ENCODE measurements at regions not wholly inside any gene's neighbourhood (a gene's known extent, or its start where the extent isn't known, plus 50 kb on each side); places are given as distances from the start of the nearest gene placed in this dataset.

DNA sequence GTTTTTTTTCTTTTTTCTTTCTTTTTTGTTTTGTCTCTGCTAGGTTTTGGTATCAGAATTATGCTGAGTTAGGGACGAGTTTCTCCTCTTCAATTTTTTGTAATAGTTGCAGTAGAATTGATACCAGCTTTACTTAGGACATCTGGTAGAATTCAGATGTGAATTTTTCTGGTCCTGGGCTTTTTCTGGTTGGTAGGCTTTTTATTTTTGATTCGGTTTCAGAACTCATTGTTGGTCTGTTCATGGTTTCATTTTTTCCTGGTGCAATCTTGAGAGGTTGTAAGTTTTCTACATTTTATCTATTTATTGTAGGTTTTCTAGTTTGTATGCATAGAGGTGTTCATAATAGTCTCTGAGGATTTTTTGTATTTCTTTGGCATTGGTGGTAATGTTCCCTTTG, 498.1 kb upstream of the CPEB2 start:
- no peak for DNase-seq

DNA sequence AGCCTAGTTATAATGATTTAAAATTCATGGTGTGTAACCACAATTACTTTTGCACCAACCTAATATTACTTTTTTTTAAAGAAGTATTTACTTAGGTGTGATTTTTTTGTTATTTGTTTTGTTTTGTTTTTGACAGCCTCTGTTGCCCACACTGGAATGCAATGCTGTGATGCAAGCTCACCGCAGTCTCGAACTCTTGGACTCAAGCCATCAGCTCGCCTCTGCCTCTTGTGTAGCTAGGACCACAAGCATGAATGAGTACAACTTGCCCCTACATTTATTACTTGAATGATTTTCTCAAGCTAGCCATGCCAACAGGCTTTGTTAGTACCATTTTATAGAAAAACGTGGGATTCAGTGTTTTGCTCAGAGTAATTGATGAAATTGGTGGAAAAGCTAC, 488.8 kb upstream of the CPEB2 start:
- DNase-seq: no peak

DNA sequence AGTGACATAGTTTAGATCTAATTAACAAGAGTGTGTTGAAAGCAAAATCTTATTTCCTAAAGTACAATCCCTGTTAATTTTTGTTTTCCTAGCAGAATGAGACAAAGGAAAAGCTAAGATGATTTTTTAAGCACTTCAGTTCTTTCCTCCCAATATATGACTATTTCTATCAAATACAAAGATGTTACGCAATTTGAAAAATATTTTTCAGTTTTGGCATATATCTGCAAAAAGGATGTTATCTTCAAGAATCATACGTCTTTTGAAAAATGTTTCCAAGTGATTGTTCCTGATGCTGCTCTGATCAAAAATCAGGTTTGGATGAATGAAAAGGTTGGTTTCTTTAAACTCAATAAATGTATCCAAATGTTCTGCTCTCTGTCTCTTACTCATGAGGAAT, 486.7 kb upstream of the CPEB2 start:
- no peak for DNase-seq

DNA sequence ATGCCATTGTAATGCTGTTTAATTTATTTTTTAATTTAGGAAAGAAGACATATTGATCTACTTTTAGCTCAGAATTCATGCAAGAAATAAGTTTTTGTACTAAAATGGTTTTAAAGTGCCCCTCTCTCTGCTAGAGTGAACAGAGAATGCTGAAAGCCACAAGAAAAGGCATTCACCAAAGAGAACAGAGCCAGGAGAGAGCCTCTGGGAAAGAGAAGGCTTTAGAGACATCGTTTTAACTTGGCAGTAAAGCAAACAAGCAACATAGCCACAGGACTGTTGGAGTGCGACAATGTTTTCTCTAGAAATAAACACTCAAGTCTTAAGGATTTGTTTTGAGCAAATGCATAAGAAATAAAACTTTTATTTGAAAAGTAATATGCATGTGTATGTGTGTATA, 484.1 kb upstream of the CPEB2 start:
- DNase-seq: no peak

DNA sequence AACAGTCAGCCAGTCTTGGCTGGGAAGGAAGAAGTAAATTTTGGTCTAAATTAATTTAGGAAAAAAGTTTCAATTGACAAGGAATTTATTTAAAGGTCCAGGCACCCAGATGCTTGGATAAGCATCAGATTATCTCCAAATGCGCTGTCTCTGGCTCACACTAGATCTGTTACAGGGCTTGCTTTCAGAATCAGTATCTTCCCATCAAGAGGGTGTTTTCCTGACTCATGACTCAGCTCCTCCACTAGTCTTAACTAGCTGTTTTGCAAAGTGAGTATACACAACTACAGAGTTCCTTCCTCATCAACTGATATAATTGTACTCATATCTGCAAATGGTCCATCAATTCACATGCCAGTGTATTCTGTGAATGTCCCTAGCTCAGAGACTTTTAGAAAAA, 482.1 kb upstream of the CPEB2 start:
- DNase-seq: no peak

DNA sequence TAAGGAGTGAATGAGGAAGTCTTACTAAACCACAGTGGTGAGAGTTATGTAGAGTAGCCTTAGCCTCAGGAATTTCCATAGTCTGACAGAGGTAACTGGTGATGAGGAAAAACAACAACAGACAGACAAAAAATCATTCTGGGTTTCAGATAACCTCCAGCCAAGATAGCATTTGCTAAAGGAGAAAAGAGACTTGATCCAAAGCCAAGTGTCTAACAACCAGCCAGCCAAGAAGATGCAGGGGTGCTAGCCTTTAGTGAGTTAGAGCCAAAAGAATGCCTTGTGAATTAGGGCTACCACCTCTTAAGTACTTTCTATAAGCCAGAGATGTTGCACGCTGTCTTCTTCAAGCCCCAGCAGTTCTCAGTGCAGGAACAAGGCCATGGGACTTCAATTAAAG, 478.0 kb upstream of the CPEB2 start:
- DNase-seq: no peak

DNA sequence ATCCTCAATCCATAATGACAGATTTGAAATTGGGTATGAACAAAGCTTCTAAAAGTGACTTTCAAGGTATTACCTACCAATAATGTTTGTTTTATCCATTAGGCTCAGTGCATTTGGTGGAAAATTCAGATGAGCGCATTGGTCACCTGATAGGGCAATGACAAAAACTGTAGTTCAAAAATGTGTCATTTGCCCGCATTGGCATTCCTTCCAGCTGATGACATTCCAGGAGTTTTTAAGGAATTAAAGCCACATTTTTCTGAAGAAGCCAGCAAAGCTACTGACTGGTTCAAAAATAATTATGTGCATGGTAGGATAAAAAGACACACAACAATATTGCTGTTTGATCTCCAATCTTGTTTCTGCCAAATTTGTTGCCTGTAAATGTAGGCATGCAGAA, 473.4 kb upstream of the CPEB2 start:
- no peak for DNase-seq

DNA sequence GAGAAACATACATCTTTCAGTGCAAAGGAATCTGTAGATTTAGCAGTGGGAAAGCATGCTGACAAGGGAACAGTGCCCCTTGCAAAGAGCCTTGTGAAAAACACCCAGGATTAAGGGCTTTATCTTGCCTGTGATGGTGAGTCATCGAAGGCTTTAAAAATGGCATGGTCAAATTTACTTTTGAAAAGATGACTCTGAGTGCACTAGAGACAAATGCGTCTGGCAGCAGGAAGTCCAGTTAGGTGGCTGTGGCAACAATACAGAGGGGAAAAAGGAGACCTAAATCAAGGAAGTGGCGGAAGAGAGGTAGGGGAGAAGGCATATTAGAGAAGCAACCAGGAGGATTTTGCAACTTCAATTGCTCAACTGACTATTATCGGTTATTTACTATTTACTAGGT, 472.6 kb upstream of the CPEB2 start:
- no peak for DNase-seq

DNA sequence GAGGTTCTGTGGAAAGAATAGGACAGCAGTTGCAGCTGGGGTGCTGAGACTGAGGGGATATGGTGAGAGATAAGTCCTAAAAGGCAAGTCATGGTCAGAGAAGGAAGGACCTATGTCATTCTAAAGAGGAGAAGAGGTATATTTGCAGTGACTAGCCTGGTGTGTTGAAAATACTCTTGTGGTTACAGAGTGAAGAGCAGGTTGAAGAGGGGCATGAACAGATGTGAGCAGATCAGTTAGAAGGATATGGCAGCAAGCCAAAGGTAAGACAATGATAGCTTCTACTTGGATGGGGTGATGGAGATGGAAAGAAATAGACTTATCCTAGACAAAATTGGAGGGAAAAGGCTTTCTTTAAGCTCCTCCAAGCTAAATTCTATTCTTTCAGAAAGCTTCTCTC, 469.8 kb upstream of the CPEB2 start:
- DNase-seq: no peak

DNA sequence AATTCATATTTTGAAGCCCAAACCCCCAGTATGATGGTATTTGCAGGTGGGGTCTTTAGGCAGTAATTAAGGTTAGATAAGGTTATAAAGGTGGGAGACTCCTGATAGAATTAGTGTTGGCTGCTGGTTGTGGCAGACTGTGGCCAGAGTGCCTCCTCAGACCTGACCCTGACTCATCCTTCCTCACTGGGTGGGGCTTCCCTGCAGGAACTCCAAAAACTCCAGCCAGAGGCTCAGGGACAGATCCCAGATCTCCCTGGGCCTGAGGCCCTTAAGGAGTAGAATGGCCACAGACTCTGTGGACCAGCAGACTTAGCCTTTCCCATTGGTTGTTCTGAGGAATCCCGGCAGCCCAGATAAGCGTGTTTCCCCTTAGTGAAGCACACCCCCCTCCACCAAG, 463.0 kb upstream of the CPEB2 start:
- DNase-seq: no peak

DNA sequence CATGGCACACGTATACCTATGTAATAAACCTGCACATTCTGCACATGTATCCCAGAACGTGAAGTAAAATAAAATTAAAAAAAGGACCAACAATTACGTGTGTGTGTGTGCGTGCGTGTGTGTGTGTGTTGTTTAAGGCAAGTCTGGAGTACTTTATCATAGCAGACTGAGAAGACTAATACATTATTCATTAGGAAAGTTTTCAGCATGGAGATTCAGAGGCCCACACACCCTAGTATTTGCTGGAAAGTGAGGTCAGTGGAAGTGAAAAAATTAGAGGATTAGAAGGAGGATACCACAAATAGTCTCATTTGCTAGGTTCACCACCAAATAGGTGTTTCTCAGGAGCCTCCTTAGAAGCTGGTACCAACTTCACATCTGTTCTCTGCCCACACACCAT, 457.1 kb upstream of the CPEB2 start:
- no peak for DNase-seq

DNA sequence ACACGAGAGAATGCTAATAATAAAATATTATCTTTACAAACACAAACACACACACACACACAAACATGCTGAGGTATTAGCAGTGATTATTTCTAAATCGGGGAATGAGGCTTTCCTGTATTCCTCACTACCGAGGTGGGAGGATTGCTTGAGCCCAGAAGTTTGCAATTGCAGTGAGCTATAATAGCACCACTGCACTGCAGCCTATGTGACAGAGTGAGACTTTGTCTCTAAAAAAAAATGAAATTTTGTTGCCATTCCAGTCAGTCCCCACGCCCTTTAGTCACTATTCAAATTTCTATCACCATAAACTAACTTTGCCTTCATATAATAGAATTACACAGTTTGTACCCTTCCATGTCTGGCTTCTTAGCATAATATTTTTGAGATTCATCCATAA, 456.5 kb upstream of the CPEB2 start:
- DNase-seq: no peak

DNA sequence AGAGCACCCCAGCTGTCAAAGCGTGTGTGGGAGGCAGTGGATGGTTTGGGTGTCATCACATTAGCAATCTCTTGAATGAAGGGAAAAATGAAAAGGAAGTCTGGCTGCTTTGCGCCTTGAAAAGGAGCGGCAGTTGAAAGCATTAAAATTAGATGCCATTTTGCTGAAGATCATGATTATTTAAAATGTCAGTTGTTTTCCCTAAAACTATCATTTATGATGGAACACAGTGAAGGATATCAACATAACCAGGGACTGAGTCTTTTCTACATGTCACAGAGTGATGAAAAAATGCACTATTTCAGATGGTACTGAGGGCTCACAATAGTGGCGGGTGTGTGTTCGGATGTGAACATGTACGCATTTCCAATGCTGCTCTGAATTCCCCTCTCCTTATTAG, 450.2 kb upstream of the CPEB2 start:
- no peak for DNase-seq

DNA sequence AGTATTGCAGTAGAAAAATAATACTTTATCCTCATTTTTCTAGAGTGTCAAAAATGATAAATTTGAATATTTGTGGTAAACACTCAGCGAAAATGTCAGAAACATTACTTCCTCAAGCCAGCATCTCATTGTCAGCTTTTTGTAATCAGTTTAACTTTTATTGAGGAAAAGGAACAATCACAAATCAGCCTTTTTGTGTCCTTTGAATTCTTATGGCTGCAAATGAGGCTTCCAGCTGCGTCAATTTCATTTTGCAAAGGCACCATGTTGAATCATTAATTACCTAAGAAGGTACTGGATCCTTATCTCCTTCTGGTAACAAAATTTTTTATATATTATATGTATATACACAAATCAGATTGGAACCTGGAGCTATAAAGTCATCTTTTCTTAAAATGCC, 442.6 kb upstream of the CPEB2 start:
- DNase-seq: no peak

DNA sequence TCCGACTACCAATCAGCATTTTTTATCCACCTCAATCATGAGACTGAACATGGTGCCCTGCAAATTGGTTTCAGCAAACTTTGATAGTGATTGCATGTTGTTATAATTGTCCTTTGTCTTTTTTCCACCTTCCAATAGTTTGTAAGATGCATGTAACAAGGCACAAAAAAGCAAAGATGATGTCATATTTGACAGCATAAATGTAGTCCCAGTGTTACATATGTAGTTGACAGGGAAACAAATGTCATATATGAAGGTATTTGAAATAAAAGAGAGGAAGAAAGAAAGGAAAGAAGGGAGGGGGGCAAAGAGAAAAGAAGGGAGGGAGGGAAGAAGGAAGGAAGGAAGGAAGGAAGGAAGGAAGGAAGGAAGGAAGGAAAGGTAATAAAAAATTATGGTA, 441.7 kb upstream of the CPEB2 start:
- DNase-seq: no peak

DNA sequence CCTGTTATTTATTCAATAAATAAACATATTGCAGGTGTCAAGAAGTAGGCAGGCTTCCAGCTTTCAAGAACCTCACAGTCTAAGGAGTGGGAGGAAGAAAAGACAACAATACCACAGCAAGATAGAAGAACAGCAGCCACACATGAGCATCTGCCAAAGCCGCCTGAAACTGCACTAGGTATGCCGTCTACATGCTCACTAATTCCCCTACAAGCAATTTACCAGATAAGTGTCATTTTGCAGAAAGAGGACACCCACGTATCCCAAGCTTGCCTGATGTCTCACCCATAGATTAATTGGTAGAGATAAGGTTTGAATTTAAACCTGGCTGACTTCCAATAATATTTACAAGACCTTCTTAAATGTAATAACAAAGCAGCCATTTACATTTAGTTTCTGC, 439.4 kb upstream of the CPEB2 start:
- no peak for DNase-seq

DNA sequence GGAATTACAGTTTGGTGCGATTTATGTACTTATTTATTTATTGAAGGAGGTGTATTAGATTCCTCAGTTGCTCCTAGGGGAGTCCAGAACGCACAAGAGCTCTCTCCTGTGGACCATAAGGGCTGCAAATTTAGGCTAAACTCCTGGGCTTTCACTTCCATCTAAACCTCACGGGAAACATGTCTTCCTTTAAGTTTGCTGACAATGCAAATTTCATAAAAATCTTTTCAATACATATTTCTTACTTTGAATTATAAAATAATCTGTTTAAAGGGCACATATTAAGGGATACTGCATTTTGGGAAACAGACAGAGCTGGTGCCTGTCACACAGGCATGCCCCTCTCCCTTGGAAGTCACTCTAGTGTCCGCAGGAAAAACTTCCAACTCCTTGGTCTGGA, 438.0 kb upstream of the CPEB2 start:
- no peak for DNase-seq

DNA sequence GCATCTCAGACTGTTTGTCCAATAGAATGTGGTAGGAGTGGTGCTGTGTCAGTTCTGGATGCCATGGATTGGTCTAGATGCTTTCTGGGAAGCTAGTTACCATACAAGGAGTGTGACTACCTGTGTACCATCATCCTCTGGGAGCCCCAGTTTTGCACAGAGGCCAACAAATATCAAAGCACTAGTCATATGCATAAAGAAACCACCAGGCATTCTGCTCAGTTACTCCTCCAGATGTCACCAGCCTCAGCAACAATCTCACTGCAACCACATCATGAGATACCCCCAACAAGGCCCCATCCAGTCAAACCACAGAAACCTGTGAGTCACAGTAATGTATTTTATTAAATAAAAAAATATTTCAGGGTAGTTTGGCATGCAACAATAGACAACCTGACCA, 435.8 kb upstream of the CPEB2 start:
- DNase-seq: no peak

DNA sequence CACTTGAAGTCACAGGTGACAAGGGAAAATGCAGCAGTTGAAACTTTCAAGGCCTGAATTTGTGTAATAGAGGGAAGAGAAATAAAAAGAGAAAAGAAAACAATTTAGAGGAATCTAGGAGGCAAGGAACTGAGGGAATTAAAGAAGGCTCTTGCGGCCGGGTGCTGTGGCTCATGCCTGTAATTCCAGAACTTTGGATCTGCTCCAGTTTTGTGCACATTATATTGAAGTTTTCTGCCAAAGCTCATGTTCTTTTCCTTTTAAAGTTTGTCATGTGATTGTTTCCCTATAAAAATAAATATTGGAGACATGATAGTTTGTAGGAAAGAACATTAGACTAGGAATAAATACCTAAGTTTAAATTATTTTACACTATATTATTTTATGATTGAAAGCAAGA, 433.9 kb upstream of the CPEB2 start:
- no peak for DNase-seq

DNA sequence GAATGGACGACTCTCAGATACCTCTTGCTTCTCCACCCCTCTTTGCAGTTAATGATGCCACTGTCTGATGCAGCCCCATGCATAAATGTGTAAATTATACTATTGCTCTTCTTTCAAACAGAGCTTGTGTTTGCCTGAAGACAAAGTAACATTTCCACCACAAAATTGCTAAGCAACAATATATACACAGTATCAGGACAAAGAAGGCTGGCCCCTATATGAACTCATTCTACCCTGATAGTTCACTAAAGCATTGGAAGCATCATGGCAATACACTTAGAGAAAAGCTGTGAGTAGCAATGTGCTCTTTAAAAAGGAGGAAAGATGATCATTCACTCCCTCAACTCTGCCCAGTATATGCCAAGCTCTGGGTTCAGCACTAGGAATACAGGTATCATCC, 427.0 kb upstream of the CPEB2 start:
- no peak for DNase-seq

DNA sequence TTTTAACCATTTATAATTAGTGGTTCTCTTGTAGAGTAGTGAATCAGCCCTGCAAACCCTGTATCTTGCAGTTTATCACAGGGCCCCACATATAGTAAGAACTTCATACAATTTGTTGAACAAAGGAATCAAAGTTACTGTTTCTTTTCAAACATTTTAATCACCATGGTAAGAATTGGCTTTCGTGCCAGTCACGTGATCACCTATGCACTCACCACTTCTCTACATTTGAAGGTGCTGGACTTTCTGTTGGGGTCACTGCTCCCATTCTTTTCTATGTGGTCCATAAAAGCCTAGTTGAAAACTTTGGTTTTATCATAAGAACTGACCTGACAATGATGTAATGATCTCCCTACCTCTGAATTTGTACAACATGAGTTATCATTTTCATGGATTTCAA, 426.4 kb upstream of the CPEB2 start:
- no peak for DNase-seq

DNA sequence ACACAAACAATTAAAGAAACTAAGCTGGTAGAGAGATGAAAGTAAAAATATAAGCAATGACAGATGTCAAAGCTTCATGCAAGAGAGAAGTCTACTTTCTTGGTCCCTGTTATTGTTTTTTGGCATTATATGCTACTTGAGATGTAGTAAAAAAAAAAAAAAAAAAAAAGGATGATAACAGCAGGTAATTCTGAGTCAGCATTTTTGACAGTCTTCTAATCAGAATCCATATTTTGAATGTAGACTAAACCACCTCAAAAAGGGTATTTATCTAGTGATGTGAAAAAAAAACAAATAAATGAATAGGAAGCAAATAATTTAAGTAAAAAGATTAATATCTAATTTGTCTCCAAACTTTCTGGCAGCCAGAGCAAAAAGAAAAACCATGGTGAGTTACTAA, 422.2 kb upstream of the CPEB2 start:
- DNase-seq: no peak

DNA sequence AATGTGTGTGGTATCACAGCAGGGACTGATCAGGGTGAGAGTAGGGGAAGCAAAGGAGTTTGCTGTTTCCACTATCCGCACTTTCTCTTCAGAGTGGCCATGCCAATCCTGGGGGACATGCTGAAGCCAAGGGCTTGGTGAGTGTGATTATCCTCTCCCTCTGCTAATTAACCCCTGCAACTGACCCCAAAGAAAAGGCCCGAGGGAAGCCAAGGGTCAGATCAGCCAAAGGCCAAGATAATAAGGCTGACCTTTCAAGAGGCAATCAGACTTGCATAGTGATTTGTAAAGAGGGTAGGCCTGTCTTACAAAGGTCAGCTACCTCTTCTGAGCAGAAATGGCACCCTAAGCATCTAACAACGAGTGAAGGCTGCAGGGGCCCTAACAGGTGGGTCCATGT, 420.5 kb upstream of the CPEB2 start:
- no peak for DNase-seq

DNA sequence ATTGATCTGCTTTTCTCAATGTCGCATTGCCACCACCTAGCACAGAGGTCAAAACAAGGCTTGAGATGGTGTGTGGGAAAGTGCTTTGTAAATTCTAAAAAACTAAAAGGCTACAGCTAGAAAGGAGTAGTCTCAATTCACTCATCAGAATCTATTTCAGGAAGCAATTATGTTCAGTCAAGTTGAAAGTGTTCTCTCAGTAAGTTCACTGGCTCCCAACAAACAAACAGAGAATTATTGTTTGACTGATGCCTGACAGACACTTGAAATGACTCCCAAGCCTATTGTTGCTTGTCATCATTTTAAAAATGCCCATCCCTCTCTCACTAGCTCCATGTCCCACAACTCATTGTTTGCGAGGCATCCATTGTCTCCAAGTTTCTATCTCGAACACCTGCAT, 419.6 kb upstream of the CPEB2 start:
- DNase-seq: no peak

DNA sequence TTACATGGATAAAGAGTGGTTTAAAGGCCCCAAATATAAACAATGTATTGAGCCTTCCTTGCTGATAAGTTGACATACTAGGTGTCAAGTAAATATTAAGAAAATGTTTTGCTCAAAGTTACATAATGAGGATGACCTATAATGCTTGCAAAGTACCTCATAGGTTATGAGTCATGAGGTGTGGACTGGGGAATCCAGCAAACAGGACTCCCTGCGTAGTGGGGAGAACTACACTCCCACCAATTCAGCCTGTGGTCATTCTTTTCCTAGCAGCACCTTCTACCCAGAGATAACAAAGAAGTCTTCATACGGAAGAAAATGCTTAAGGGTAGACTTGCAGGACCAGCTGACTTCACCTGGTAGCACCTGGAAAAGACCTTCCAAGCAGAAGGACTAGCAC, 418.9 kb upstream of the CPEB2 start:
- no peak for DNase-seq

DNA sequence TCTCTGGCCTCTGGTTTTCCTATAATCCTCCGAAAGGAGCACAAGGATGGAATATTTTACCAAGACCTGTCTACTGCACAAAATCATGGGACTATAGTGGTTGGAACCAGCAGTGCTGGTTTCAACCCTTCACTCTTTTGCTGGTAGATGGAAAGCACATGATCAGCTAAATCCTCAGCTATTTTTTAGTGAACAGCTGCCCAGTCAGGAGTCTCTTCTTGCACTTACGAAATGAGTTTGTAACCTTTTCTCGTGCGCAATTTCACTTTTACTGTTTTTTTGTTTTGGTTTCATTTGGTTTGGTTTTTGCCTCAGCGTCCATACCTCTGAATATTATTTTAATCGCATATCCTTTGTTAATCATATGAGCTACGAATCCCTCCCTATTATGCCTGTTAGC, 418.5 kb upstream of the CPEB2 start:
- DNase-seq: no peak

DNA sequence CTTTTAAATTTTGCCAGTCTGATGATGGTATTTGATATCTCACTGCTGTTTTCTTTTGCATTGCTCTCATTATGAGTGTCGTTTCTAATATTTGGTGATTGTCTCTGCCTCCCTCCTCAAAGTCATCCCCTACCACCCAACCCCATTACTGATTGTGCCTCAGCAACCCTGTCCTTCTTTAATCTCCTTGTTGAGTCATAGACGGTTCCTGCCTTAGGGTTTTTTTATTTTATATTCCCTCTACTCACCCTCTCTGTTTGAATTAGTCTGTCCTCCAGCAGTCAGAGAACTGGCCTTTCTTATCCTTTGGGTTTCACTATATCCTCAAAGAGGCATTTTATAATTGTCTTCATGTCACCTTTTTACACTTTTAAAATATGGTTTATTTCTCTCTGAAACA, 409.3 kb upstream of the CPEB2 start:
- no peak for DNase-seq

All from activated T-cell treated with anti-CD3 and anti-CD28 coated beads, Interleukin-2, amount 50 U/mL, for 48 hours (primary cell).